Pancreas (tissue), 10 donors: ENCODE measurements at regions not wholly inside any gene's neighbourhood (a gene's known extent, or its start where the extent isn't known, plus 50 kb on each side); places are given as distances from the start of the nearest gene placed in this dataset.

Experiments
- ATAC-seq, 4 donors: fragments of 200-7000 bp; cut with Tn5 transposase; one replicate each; pipeline versions ENCODE4 v1.8.0 to v1.9.1; 2020; ENCODE audit warnings: mild to moderate bottlenecking in 4 of 4, moderate library complexity in 4 of 4
- DNase-seq, 6 donors: peaks; one replicate each; pipeline ENCODE4 v3.0.0-alpha.2; 2020
- FAIRE-seq: peaks from 2 replicates; lab custom pipeline; 2012; peaks lifted over from hg19 to GRCh38; lab: Jason Lieb, UNC
- H3K27ac ChIP-seq, 4 donors: fragments of 200-600 bp; sonication (generic); 1 replicate in 3 of 4; 2 replicates in 1 of 4; pipeline versions ENCODE4 v1.5.0 to v1.8.0; 2020
- H3K27me3 ChIP-seq, 4 donors: fragments of 200-600 bp; one replicate each; pipeline ENCODE4 v1.8.0; 2021
- H3K36me3 ChIP-seq, 3 donors: fragments of 200-600 bp; sonication (generic) in 1 of 3; one replicate each; pipeline versions ENCODE4 v1.5.0 to v1.8.0; 2020 to 2021
- H3K4me1 ChIP-seq, 3 donors: fragments of 200-600 bp; one replicate each; pipeline ENCODE4 v1.8.0; 2021
- H3K4me3 ChIP-seq, 4 donors: fragments of 200-600 bp; sonication (generic) in 2 of 4; one replicate each; pipeline versions ENCODE4 v1.5.0 to v1.8.0; 2020 to 2021
- H3K9me3 ChIP-seq, 4 donors: fragments of 200-600 bp; one replicate each; pipeline ENCODE4 v1.8.0; 2021
- CTCF ChIP-seq, 4 donors: fragments of 200-600 bp; sonication (generic) in 3 of 4; IDR thresholded peaks; one replicate each; pipeline versions ENCODE4 v1.5.0 to v1.8.0; 2021; ENCODE audit warnings: antibody characterized with exemption in 4 of 4
- WGBS, 2 donors: extraction: QIAGEN DNeasy Blood & Tissue Kit; methylation state at CpG; one replicate each; pipeline ENCODE4 v1.1.7; 2013; 5-methylcytosine and 5-hydroxymethylcytosine counted together
- intact Hi-C, 3 donors: fragments of 100-400 bp; cut with DNase I; formaldehyde crosslinking; loops; one replicate each; pipeline versions ENCODE4 v1.11.1 to v1.14.2; 2022
- donor health status: healthy with polysubstance abuse.
- donor health status: DM: no; HTN: no; CAD: no; lungs with moderate emphysema.
- donor health status: DM: no; HTN: no; CAD: no.
- donor health status: control.
- donor health status: control.
- donor health status: Bipolar disorder and iron deficiency.
- donor health status: DM: yes; HTN: yes; CAD: no.
- donor health status: DM: no; HTN: no; CAD: no.
- donor health status: DM: no; HTN: no; CAD: no.
- donor health status: DM: yes; HTN: yes; CAD: no.

- Histone ChIP-seq H3K9me3 (no peaks in the 10 kb centered on the region), H3K4me1 (no peaks in the 10 kb centered on the region), H3K27me3 (peaks cover 0 to 5% (median 0%) of the 10 kb centered on the region in 4 donors), H3K4me3 (no peak overlapping the region), H3K27ac (no peak overlapping the region), H3K36me3 (no peaks in the 10 kb centered on the region)
- DNase-seq (no peak), ATAC-seq (no peak), FAIRE-seq (no peak)
- TF ChIP-seq CTCF (IDR thresholded peaks at IDR 0.05): no peak
- WGBS, 2 donors: 81 to 85% methylated on average over 2 of the region's 2 CpGs
- intact Hi-C loops: no loop called here
These were observed 594.4 kb upstream of the UBE2E2 start for GRCh38 chr3:22608721-22609120.

GRCh38 chr3:22609139-22609538 is 594.0 kb upstream of the UBE2E2 start:
- Histone ChIP-seq H3K4me3 (no peak overlapping the region), H3K9me3 (no peaks in the 10 kb centered on the region), H3K4me1 (no peaks in the 10 kb centered on the region), H3K36me3 (no peaks in the 10 kb centered on the region), H3K27ac (no peak overlapping the region), H3K27me3 (peaks cover 0 to 5% (median 0%) of the 10 kb centered on the region in 4 donors)
- 85 to 97% methylated on average over 1 of the region's 1 CpG for WGBS, 2 donors
- TF ChIP-seq CTCF (IDR thresholded peaks at IDR 0.05): no peak
- FAIRE-seq: no peak
- no peak for ATAC-seq
- DNase-seq: no peak
- intact Hi-C loops: no loop called here

GRCh38 chr3:22612927-22613326 is 590.2 kb upstream of the UBE2E2 start:
- ATAC-seq: no peak
- no peak for DNase-seq
- Histone ChIP-seq H3K9me3 (no peaks in the 10 kb centered on the region), H3K27ac (no peak overlapping the region), H3K4me1 (no peaks in the 10 kb centered on the region), H3K27me3 (peaks cover 0 to 5% (median 0%) of the 10 kb centered on the region in 4 donors), H3K36me3 (no peaks in the 10 kb centered on the region), H3K4me3 (no peak overlapping the region)
- TF ChIP-seq CTCF (IDR thresholded peaks at IDR 0.05): no peak
- 20 to 26% methylated on average over 4 of the region's 4 CpGs for WGBS, 2 donors
- FAIRE-seq: no peak
- intact Hi-C loops: no loop called here

GRCh38 chr3:22615790-22616189 is 587.3 kb upstream of the UBE2E2 start:
- no peak for DNase-seq
- no peaks in the 10 kb centered on the region for H3K4me1 ChIP-seq
- peaks cover 0 to 5% (median 0%) of the 10 kb centered on the region in 4 donors for H3K27me3 ChIP-seq
- H3K9me3 ChIP-seq: no peaks in the 10 kb centered on the region
- intact Hi-C loops: no loop called here
- no peak for ATAC-seq
- 22 to 27% methylated on average over 2 of the region's 2 CpGs for WGBS, 2 donors
- no peak overlapping the region for H3K27ac ChIP-seq
- H3K36me3 ChIP-seq: no peaks in the 10 kb centered on the region
- no peak for FAIRE-seq
- H3K4me3 ChIP-seq: no peak overlapping the region
- no peak for TF ChIP-seq CTCF (IDR thresholded peaks at IDR 0.05)

- Histone ChIP-seq H3K4me3 (no peak overlapping the region), H3K27me3 (no peaks in the 10 kb centered on the region), H3K4me1 (no peaks in the 10 kb centered on the region), H3K36me3 (no peaks in the 10 kb centered on the region), H3K9me3 (no peaks in the 10 kb centered on the region), H3K27ac (no peak overlapping the region)
- DNase-seq (no peak), FAIRE-seq (no peak), ATAC-seq (no peak)
- 10 to 21% methylated on average over 1 of the region's 1 CpG for WGBS, 2 donors
- TF ChIP-seq CTCF (IDR thresholded peaks at IDR 0.05): no peak
- intact Hi-C loops: no loop called here
These were observed 585.8 kb upstream of the UBE2E2 start for GRCh38 chr3:22617372-22617771.
